Stimulated activated naive CD8-positive, alpha-beta T cell treated with anti-CD3 and anti-CD28 coated beads, Interleukin-15, Interleukin-2, amounts not matched to agents 100 ng/mL and 50 ng/mL, for 24 hours (primary cell): ENCODE measurements at regions not wholly inside any gene's neighbourhood (a gene's known extent, or its start where the extent isn't known, plus 50 kb on each side); places are given as distances from the start of the nearest gene placed in this dataset.

Experiments used
- H3K27ac Mint-ChIP-seq: one replicate; pipeline ENCODE4 v1.8.0; 2021; ENCODE audit warnings: mild to moderate bottlenecking, mixed read lengths
- H3K27me3 Mint-ChIP-seq: one replicate; pipeline ENCODE4 v1.8.0; 2021; ENCODE audit warnings: mixed read lengths
- H3K36me3 Mint-ChIP-seq: one replicate; pipeline ENCODE4 v1.8.0; 2021; ENCODE audit warnings: low read depth, mixed read lengths
- H3K4me1 Mint-ChIP-seq: one replicate; pipeline ENCODE4 v1.8.0; 2021; ENCODE audit warnings: low read depth, mixed read lengths
- H3K4me3 Mint-ChIP-seq: one replicate; pipeline ENCODE4 v1.8.0; 2021; ENCODE audit warnings: mild to moderate bottlenecking, mixed read lengths
- H3K9me3 Mint-ChIP-seq: one replicate; pipeline ENCODE4 v1.8.0; 2021; ENCODE audit warnings: mixed read lengths

DNA sequence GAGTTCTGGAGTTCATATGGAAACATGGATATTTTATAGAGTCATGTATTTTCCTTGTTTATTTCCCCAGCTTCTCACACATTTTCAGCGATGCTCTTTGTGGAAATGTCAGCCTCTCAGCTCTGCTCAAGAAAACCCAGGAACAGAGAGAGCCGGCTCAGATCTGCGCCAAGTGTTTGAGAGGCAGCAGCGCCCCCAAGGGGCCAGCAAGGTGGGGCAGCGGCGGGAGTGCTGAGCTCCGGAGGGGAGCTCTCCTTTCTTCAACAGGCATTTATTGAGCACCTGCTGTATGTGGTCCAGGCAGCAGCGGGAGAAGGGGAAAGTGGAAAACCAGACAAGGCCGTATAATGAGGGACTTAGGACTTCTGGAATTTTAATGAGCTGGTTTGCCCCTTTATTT is 421.1 kb upstream of the C16orf82 start:
- H3K27me3 Mint-ChIP-seq = peaks cover 16% of the 10 kb centered on the region
- no peak overlapping the region for H3K27ac Mint-ChIP-seq
- H3K4me3 Mint-ChIP-seq = no peak overlapping the region
- peaks cover 8% of the 10 kb centered on the region for H3K4me1 Mint-ChIP-seq
- H3K36me3 Mint-ChIP-seq = no peaks in the 10 kb centered on the region
- no peaks in the 10 kb centered on the region for H3K9me3 Mint-ChIP-seq

DNA sequence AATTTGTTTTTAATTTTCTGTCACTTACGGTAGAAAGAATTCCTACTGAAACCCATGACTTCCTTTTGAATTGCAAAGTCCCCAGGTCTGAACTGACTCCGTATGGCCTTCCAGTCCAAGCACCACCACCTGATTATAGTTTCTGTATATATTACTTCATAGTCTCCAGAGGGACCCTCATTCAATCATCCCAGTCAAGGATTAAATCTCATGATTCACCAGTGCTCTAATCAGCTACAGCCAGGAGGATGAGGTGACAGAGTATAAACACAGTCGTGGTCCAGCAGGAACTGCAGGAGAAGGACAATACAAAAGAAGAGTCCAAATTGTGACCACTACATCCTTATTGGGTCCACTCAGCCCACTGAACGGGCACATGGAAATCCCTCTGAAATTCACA is 418.9 kb upstream of the C16orf82 start:
- H3K9me3 Mint-ChIP-seq = no peaks in the 10 kb centered on the region
- H3K4me1 Mint-ChIP-seq = peaks cover 8% of the 10 kb centered on the region
- H3K36me3 Mint-ChIP-seq = no peaks in the 10 kb centered on the region

DNA sequence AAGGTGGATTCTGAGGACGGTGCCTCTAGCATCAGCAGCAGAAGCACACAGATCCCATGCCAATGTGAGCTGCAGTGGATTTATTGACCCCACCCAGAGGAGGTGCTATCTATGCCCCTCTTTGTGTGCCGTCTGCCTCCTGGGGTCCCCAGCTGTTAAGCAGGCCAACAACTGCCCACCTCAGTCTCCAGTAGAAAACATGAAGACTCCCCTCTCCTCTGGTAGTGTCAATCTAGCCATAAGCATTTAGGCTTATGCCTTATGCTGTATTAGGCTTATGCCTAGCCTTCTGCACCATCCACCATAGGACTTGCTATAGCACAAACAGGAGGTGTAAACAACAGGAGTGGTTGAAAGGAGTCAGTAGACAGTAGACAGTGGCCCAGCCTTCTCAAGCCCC is 417.9 kb upstream of the C16orf82 start:
- no peak overlapping the region for H3K27ac Mint-ChIP-seq
- peaks cover 8% of the 10 kb centered on the region for H3K4me1 Mint-ChIP-seq
- H3K4me3 Mint-ChIP-seq = no peak overlapping the region
- H3K27me3 Mint-ChIP-seq = peaks cover 18% of the 10 kb centered on the region
- H3K36me3 Mint-ChIP-seq = no peaks in the 10 kb centered on the region
- no peaks in the 10 kb centered on the region for H3K9me3 Mint-ChIP-seq

More for the DNA sequence above, 418.9 kb upstream of the C16orf82 start:
- H3K4me3 Mint-ChIP-seq = no peak overlapping the region
- H3K27ac Mint-ChIP-seq = no peak overlapping the region
- peaks cover 18% of the 10 kb centered on the region for H3K27me3 Mint-ChIP-seq

DNA sequence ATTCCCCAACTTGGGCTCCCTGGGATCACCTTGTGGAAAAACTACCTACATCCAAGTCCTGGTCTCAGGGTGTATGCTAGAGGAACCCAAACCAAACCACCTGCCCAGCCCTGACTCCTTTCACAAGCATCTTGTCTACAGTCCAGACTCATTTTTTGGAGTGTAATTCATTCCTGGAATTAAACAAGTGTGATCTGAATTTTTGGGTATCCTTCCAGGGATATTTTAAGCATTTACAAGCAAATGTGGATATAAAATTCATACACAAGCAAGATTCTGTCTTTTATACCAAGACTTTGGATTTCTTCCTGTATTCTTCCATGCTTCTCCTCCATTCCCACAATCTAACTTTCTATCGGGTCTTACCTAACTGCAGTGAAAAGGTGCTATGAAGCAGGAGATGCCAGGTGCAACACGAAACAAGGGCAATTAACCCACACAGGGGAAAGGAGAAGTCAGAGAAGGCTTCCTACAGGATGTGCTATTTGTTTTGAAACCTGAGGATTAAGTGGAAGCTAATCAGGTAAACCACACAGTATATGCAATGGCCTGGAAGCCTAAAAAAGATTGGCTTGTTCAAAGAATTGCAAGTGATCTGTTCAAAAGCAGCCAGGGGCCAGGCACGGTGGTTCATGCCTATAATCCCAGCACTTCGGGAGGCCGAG is 417.2 kb upstream of the C16orf82 start:
- H3K27ac Mint-ChIP-seq = no peak overlapping the region
- no peaks in the 10 kb centered on the region for H3K36me3 Mint-ChIP-seq
- H3K9me3 Mint-ChIP-seq = peaks cover 1% of the 10 kb centered on the region
- no peak overlapping the region for H3K4me3 Mint-ChIP-seq
- H3K27me3 Mint-ChIP-seq = peaks cover 19% of the 10 kb centered on the region
- H3K4me1 Mint-ChIP-seq = peaks cover 8% of the 10 kb centered on the region

DNA sequence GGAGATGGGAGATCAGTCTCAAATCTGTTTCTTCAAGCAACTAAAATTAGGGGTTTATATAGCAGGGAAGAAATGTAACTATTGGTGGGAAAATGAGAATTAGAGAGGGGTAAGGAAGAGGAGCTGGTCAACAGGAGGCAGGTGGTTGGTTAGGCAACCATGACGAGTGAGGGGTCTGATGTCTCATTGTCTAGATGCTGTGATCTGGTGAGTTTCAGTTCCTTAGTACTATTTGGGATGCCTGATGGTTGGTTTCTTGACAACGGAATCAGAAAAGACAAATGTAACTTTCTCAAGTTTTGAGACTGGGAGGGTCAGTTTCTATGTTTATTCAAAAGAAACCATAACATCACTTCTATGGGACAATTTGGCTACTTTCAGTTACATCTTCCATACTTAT is 415.3 kb upstream of the C16orf82 start:
- H3K36me3 Mint-ChIP-seq = no peaks in the 10 kb centered on the region
- H3K4me1 Mint-ChIP-seq = no peaks in the 10 kb centered on the region
- peaks cover 34% of the 10 kb centered on the region for H3K27me3 Mint-ChIP-seq
- no peak overlapping the region for H3K27ac Mint-ChIP-seq
- H3K4me3 Mint-ChIP-seq = no peak overlapping the region
- H3K9me3 Mint-ChIP-seq = peaks cover 4% of the 10 kb centered on the region

DNA sequence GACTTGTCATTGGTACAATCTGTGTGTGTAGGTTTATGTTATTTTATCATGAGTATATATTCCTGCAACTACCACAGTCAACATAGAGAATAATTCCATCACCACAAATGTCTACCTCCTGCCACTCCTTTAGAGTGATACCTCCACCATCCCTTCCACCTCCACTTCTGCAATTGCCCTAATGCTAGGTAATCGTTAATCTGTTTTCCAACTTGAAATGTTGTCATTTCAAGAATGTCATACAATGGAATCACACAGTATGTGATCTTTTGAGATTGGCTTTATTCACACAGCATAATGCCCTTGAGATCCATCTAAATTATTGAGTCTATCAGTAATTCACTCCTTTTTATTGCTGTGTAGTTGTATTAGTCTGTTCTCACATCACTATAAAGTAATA is 414.8 kb upstream of the C16orf82 start:
- Mint-ChIP-seq H3K27ac (no peak overlapping the region), H3K4me3 (no peak overlapping the region), H3K36me3 (no peaks in the 10 kb centered on the region), H3K27me3 (peaks cover 39% of the 10 kb centered on the region), H3K4me1 (no peaks in the 10 kb centered on the region), H3K9me3 (peaks cover 8% of the 10 kb centered on the region)

DNA sequence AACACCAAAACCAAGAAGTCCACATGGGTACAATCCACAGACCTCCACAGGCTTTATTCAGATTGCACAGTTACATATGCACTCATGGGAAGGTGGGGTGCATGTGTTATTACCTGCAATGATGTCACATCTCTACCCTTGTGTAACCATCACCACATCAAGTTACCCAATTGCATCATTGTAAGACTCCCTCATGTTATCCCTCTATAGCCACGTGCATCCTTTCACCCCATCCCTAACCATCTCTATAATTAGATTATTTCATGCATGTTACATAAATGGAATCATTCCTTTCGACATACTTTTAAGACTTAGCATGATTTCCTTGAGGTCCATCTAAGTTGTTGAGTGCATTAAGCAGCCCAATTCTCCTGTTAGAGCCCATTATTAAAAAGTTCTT is 408.2 kb upstream of the C16orf82 start:
- H3K27me3 Mint-ChIP-seq = peaks cover 38% of the 10 kb centered on the region
- H3K9me3 Mint-ChIP-seq = peaks cover 9% of the 10 kb centered on the region
- H3K27ac Mint-ChIP-seq = no peak overlapping the region
- no peaks in the 10 kb centered on the region for H3K4me1 Mint-ChIP-seq
- H3K36me3 Mint-ChIP-seq = no peaks in the 10 kb centered on the region
- H3K4me3 Mint-ChIP-seq = no peak overlapping the region

DNA sequence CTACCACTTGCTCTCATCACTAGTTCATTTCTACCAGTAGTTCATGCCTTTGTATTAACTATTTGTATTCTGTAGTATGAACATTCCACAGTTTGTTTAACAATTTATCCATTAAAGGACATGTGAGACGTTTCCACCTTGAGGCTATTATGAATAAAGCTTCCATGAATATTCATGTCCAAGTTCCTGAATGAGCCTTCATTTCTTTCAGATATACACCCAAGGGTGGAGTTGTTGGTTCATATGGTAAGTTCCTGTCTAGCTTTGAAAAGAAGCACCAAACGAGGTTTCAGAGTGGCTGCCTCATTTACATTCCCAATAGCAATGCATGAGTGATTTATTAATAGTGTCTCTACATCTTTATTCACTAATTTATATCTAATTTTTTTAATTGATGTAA is 407.8 kb upstream of the C16orf82 start:
- Mint-ChIP-seq H3K4me1 (no peaks in the 10 kb centered on the region), H3K9me3 (peaks cover 9% of the 10 kb centered on the region), H3K27ac (no peak overlapping the region), H3K36me3 (no peaks in the 10 kb centered on the region), H3K4me3 (no peak overlapping the region), H3K27me3 (peaks cover 42% of the 10 kb centered on the region)

DNA sequence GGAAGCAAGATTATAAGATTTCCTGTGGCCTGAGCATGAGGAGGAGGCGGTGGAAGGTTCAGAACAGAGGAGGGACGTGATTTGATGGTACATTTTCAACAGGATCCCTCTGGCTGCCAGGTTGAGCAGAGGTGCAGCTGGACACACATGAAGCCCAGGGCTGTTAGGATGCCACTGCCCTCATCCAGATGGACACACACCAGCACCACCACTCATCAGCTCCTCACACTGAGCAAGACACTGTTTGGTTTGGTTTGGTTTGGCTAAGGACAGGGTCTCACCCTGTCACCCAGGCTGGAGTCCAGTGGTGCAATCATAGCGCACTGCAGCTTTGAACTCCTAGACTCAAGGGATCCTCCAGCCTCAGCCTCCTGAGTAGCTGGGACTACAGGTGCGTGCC is 402.6 kb upstream of the C16orf82 start:
- Mint-ChIP-seq H3K27ac (no peak overlapping the region), H3K4me1 (peaks cover 8% of the 10 kb centered on the region), H3K27me3 (peaks cover 30% of the 10 kb centered on the region)

DNA sequence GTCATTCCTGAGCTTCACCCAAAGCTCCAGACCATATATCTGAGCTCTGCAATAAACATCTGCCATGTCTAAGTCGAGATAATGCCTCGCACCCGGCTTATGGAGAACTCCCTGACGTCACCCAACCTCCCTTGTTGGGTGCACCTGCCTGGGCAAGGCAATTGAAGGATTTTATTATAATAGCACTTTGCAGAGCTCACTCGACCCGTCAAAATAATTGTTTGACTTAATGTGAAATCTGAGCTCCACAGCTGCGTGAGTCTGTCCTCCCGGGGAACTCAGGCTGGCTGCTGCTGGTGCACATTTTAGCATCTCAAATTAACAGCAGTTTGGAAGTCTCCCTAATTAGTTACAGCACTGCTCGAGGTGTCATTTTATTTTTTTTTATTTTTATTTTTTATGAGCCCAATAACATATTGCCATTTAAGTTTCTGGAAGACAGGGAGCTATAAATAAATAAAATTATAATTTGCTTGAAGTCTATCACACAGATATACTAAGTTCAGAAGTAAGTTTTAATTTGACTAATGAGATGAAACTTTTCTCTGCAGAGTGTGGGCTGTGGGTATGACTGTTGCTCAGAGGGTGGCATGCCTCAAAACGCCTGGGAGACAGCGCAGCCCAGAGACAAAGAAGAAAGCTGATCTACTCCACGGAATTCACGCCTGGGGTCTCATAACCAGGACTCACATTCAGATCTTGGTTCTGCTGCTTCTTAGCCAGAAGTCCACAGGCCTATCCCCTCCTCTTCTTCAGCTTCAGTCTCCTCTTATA is 401.4 kb upstream of the C16orf82 start:
- H3K27me3 Mint-ChIP-seq = peaks cover 30% of the 10 kb centered on the region
- H3K4me3 Mint-ChIP-seq = no peak overlapping the region
- no peaks in the 10 kb centered on the region for H3K9me3 Mint-ChIP-seq
- H3K36me3 Mint-ChIP-seq = no peaks in the 10 kb centered on the region
- H3K27ac Mint-ChIP-seq = no peak overlapping the region
- H3K4me1 Mint-ChIP-seq = peaks cover 12% of the 10 kb centered on the region

More for the DNA sequence above, 402.6 kb upstream of the C16orf82 start:
- no peak overlapping the region for H3K4me3 Mint-ChIP-seq
- no peaks in the 10 kb centered on the region for H3K9me3 Mint-ChIP-seq
- H3K36me3 Mint-ChIP-seq = no peaks in the 10 kb centered on the region

DNA sequence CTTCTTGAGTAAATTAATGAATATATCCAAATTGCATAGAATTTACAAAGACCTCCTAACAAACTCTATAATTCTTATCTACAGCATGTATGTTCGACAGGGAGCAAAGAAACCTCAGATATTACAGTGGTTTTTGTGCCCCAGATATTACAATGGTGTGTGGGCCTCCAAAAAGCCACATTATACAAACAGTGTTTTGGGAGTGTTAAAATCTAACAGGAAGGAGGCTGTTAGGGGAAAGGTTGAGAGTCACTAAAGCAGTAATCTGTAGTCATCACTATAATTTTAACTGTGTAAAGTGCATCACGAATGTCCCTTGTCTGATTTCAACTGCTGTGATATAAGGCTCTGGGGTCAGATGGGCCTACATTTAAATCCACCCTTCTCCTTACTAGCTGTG is 400.2 kb upstream of the C16orf82 start:
- Mint-ChIP-seq H3K36me3 (no peaks in the 10 kb centered on the region), H3K4me3 (no peak overlapping the region), H3K27me3 (peaks cover 30% of the 10 kb centered on the region), H3K4me1 (peaks cover 18% of the 10 kb centered on the region), H3K9me3 (peaks cover 5% of the 10 kb centered on the region), H3K27ac (no peak overlapping the region)

DNA sequence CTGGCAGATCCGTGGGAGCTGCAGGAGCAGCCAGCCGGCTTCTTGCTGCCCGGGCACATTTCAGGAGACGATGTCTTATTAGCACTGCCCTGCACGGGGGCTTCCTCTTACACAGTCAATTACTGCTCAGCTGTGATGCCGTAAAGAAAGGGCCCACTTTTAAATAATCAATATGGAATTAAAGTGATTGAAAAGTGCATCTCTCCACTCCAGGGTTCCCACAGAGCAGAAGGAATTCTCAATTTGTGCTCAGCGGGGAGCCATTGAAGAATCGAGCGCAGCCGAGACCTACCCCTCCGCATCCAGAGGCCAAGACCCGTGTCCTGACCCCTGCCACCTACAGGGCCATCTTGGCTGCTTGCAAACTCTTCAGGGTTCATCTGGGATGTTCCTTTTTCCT is 399.4 kb upstream of the C16orf82 start:
- peaks cover 5% of the 10 kb centered on the region for H3K9me3 Mint-ChIP-seq
- H3K27me3 Mint-ChIP-seq = peaks cover 24% of the 10 kb centered on the region
- no peak overlapping the region for H3K4me3 Mint-ChIP-seq
- H3K27ac Mint-ChIP-seq = no peak overlapping the region
- no peaks in the 10 kb centered on the region for H3K36me3 Mint-ChIP-seq
- H3K4me1 Mint-ChIP-seq = peaks cover 26% of the 10 kb centered on the region

DNA sequence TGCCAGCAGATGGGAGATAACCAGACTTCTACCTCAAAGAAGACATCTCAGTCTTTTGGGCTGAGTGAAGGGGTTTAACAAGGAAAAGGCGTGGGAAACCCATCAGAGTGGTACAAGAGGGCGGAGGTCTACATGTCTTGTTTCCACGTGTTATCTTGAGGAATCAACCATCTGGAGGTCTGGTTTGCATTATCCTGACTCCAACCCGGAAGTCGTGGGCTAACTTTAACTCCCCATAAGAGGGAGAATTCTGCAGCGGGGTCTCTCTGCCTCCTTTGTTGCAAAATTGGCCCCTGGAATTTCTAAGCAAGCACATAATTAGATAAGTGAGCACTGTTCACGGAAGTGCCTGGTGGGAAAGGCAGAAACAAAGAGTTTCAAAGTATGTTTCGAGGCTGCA is 398.7 kb upstream of the C16orf82 start:
- no peaks in the 10 kb centered on the region for H3K36me3 Mint-ChIP-seq
- peaks cover 18% of the 10 kb centered on the region for H3K27me3 Mint-ChIP-seq
- H3K4me3 Mint-ChIP-seq = no peak overlapping the region
- H3K9me3 Mint-ChIP-seq = peaks cover 8% of the 10 kb centered on the region
- H3K4me1 Mint-ChIP-seq = peaks cover 33% of the 10 kb centered on the region
- H3K27ac Mint-ChIP-seq = no peak overlapping the region

DNA sequence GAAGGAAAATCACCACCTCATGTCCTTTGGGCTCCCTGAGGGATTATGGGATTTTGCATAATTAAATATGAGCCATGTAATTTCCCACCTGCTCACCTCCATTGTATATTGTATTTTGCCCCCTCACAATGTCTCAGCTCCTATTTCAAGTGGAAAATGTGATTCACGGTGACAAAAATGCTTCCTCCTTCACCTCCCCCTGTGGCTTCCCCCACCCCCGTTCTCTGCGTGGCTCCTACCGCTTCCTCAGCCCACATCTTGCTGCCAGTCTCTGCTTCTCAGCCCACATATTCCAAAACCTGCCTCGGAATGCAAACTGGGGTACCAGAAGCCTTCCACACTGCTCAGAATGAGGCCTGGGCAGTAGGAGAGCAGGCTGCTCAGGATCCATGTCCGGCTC is 394.5 kb upstream of the C16orf82 start:
- Mint-ChIP-seq H3K27me3 (peaks cover 11% of the 10 kb centered on the region), H3K36me3 (no peaks in the 10 kb centered on the region), H3K4me3 (peak overlapping the region; percentile 31), H3K9me3 (peaks cover 8% of the 10 kb centered on the region), H3K27ac (peak overlapping the region; percentile 85), H3K4me1 (peaks cover 25% of the 10 kb centered on the region)

DNA sequence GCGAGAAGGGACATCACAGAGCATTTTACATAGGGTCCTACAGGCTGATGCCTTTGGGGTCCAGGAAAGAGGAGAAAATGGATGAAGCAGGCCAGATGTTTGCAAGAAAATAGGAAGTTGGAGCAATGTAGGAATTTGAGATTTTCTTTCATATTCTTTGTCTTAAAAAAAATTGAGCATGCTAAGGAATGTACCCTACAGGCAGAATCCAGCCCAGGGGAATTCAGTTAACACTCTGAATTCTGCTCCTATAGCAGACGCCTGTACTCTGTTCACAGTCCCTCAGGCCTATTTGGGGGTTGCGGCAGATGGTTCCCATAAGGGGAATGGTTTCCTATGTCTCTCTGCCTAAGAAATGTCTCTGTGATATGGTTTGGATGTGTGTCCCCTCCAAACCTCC is 393.7 kb upstream of the C16orf82 start:
- Mint-ChIP-seq H3K4me1 (peaks cover 25% of the 10 kb centered on the region), H3K36me3 (no peaks in the 10 kb centered on the region), H3K9me3 (peaks cover 8% of the 10 kb centered on the region), H3K27ac (peak overlapping the region; percentile 18), H3K27me3 (peaks cover 8% of the 10 kb centered on the region), H3K4me3 (no peak overlapping the region)

DNA sequence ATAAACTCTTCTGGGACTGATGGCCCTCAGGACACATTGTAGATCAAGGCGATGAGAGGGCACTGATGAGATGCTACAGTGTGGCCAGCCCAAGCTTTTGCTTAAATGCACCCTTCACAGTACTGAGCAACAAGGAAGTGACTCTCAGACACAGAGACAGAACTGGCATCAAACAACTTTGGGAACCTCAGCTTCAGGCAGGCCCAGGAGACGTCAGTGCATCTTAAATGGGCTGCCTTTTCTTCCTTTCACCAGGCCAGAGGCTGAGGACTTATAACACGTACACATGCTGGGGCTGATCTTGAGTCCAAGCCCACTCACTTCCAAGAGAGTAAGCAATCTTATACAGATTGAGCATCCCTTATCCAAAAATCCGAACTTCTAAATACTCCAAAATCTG is 386.1 kb upstream of the C16orf82 start:
- Mint-ChIP-seq H3K27ac (no peak overlapping the region), H3K4me1 (no peaks in the 10 kb centered on the region), H3K27me3 (peaks cover 11% of the 10 kb centered on the region), H3K9me3 (peaks cover 2% of the 10 kb centered on the region), H3K36me3 (no peaks in the 10 kb centered on the region), H3K4me3 (no peak overlapping the region)
